Kidney (tissue), 13 donors: ENCODE measurements at regions not wholly inside any gene's neighbourhood (a gene's known extent, or its start where the extent isn't known, plus 50 kb on each side); places are given as distances from the start of the nearest gene placed in this dataset.

ENCODE experiments used
- DNase-seq, 5 donors: peaks; one replicate each; pipeline ENCODE4 v3.0.0-alpha.2; 2013 to 2020
- FAIRE-seq: peaks from 2 replicates; lab custom pipeline; 2012; peaks lifted over from hg19 to GRCh38; lab: Jason Lieb, UNC
- H3K27ac ChIP-seq, 2 donors: one replicate each; pipeline ENCODE4 v1.7.0; 2013; ENCODE audit warnings: low read depth in 2 of 2, low read length in 2 of 2, inconsistent platforms in 1 of 2
- H3K27me3 ChIP-seq: one replicate; pipeline ENCODE4 v1.7.1; 2013; ENCODE audit warnings: low read length, inconsistent platforms; ENCODE audit not compliant: control insufficient read depth, insufficient read depth
- H3K36me3 ChIP-seq, 3 donors: one replicate each; pipeline versions ENCODE4 v1.7.0 to v1.7.1; 2013; ENCODE audit warnings: low read length in 3 of 3, control low read depth in 1 of 3, inconsistent platforms in 1 of 3; ENCODE audit not compliant: insufficient read depth in 3 of 3, control insufficient read depth in 2 of 3
- H3K4me1 ChIP-seq, 3 donors: one replicate each; pipeline versions ENCODE4 v1.7.0 to v1.7.1; 2013; ENCODE audit warnings: low read length in 3 of 3, inconsistent platforms in 1 of 3, low read depth in 1 of 3; ENCODE audit not compliant: control insufficient read depth in 2 of 3, insufficient read depth in 2 of 3
- H3K4me3 ChIP-seq, 3 donors: one replicate each; pipeline versions ENCODE4 v1.7.0 to v1.8.1; 2013; ENCODE audit warnings: low read length in 3 of 3, control low read depth in 1 of 3, inconsistent platforms in 1 of 3
- H3K9ac ChIP-seq, 3 donors: one replicate each; pipeline versions ENCODE4 v1.7.0 to v1.7.1; 2013; ENCODE audit warnings: low read length in 3 of 3, control low read depth in 1 of 3, inconsistent platforms in 1 of 3
- H3K9me3 ChIP-seq, 3 donors: one replicate each; pipeline versions ENCODE4 v1.7.0 to v1.7.1; 2013; ENCODE audit warnings: low read length in 3 of 3, control low read depth in 1 of 3, inconsistent platforms in 1 of 3; ENCODE audit not compliant: control insufficient read depth in 2 of 3, insufficient read depth in 1 of 3
- intact Hi-C: fragments of 100-400 bp; cut with DNase I; formaldehyde crosslinking; loops from one replicate; pipeline ENCODE4 v1.11.1; 2022
- TF ChIP-seq, protein P1 (sequence below): IDR thresholded peaks from 3 replicates; pipeline ENCODE4 v1.5.1; 2012; ENCODE audit warnings: mild to moderate bottlenecking, moderate library complexity, borderline replicate concordance; ENCODE audit not compliant: insufficient read depth; ENCODE audit errors: extremely low read depth
- donor health status: control.
- donor health status: control.
- donor health status: control.
- donor health status: control.
- donor health status: control.
- donor health status: DM: yes; HTN: yes; CAD: no.
- donor health status: Normal renal cell carcinoma (clear cell type).

- intact Hi-C loops, result no loop called here
- no peak for FAIRE-seq
- TF ChIP-seq, protein P1, sequence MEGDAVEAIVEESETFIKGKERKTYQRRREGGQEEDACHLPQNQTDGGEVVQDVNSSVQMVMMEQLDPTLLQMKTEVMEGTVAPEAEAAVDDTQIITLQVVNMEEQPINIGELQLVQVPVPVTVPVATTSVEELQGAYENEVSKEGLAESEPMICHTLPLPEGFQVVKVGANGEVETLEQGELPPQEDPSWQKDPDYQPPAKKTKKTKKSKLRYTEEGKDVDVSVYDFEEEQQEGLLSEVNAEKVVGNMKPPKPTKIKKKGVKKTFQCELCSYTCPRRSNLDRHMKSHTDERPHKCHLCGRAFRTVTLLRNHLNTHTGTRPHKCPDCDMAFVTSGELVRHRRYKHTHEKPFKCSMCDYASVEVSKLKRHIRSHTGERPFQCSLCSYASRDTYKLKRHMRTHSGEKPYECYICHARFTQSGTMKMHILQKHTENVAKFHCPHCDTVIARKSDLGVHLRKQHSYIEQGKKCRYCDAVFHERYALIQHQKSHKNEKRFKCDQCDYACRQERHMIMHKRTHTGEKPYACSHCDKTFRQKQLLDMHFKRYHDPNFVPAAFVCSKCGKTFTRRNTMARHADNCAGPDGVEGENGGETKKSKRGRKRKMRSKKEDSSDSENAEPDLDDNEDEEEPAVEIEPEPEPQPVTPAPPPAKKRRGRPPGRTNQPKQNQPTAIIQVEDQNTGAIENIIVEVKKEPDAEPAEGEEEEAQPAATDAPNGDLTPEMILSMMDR, result no peak
Measured at GRCh38 chr14:21993837-21994236, 320.2 kb upstream of the OR4E1 start.

GRCh38 chr14:21993070-21993469, 319.5 kb upstream of the OR4E1 start:
- FAIRE-seq (no peak), DNase-seq (no peak)

More at GRCh38 chr14:21993837-21994236, 320.2 kb upstream of the OR4E1 start:
- Histone ChIP-seq H3K27ac (no peak overlapping the region), H3K27me3 (no peaks in the 10 kb centered on the region), H3K9ac (no peak overlapping the region), H3K4me1 (no peaks in the 10 kb centered on the region), H3K36me3 (no peaks in the 10 kb centered on the region), H3K9me3 (no peaks in the 10 kb centered on the region), H3K4me3 (no peak overlapping the region)
- DNase-seq, result no peak

GRCh38 chr14:21991130-21991529, 317.5 kb upstream of the OR4E1 start:
- intact Hi-C loops, result no loop called here
- Histone ChIP-seq H3K27me3 (no peaks in the 10 kb centered on the region), H3K36me3 (no peaks in the 10 kb centered on the region), H3K9ac (no peak overlapping the region), H3K4me1 (no peaks in the 10 kb centered on the region), H3K9me3 (no peaks in the 10 kb centered on the region), H3K4me3 (no peak overlapping the region), H3K27ac (no peak overlapping the region)
- TF ChIP-seq, protein P1, result no peak
- FAIRE-seq, result no peak
- DNase-seq, result no peak

More at GRCh38 chr14:21993070-21993469, 319.5 kb upstream of the OR4E1 start:
- Histone ChIP-seq H3K27me3 (no peaks in the 10 kb centered on the region), H3K9me3 (no peaks in the 10 kb centered on the region), H3K4me1 (no peaks in the 10 kb centered on the region), H3K4me3 (no peak overlapping the region), H3K36me3 (no peaks in the 10 kb centered on the region), H3K27ac (no peak overlapping the region), H3K9ac (no peak overlapping the region)
- intact Hi-C loops, result no loop called here
- TF ChIP-seq, protein P1, result no peak

- intact Hi-C loops, result no loop called here
- Histone ChIP-seq H3K27ac (no peak overlapping the region), H3K4me1 (no peaks in the 10 kb centered on the region), H3K9ac (no peak overlapping the region), H3K9me3 (no peaks in the 10 kb centered on the region), H3K27me3 (no peaks in the 10 kb centered on the region), H3K36me3 (no peaks in the 10 kb centered on the region), H3K4me3 (no peak overlapping the region)
- TF ChIP-seq, protein P1, result peak; percentile 5
- FAIRE-seq (no peak), DNase-seq (peak in 2 of 5 donors; percentile 4 to 20)
Measured at GRCh38 chr14:21990116-21990515, 316.5 kb upstream of the OR4E1 start.
